Smooth muscle cell of the brain vasculature (primary cell): ENCODE measurements at regions not wholly inside any gene's neighbourhood (a gene's known extent, or its start where the extent isn't known, plus 50 kb on each side); places are given as distances from the start of the nearest gene placed in this dataset.

Experiments
- DNase-seq: peaks from one replicate; pipeline ENCODE4 v3.0.0-alpha.2; 2012; ENCODE audit warnings: low read depth, low spot score

- DNase-seq = no peak
These were observed 62.5 kb upstream of the METAP2 start for GRCh38 chr12:95411466-95411865.

GRCh38 chr12:95412482-95413311, 61.3 kb upstream of the METAP2 start:
- peak; percentile 62 for DNase-seq

GRCh38 chr12:95413576-95413975, 60.4 kb upstream of the METAP2 start:
- DNase-seq = no peak

GRCh38 chr12:95415451-95415850, 58.5 kb upstream of the METAP2 start:
- no peak for DNase-seq

- DNase-seq = no peak
These were observed 57.8 kb upstream of the METAP2 start for GRCh38 chr12:95416111-95416636.

- no peak for DNase-seq
These were observed 56.6 kb upstream of the METAP2 start for GRCh38 chr12:95417372-95417771.

- DNase-seq = no peak
These were observed 55.8 kb upstream of the METAP2 start for GRCh38 chr12:95418142-95418541.
